Mesenchymal stem cell (in vitro differentiated cells and primary cell): ENCODE measurements at regions not wholly inside any gene's neighbourhood (a gene's known extent, or its start where the extent isn't known, plus 50 kb on each side); places are given as distances from the start of the nearest gene placed in this dataset.

Source experiments
- DNase-seq: peaks from one replicate; pipeline ENCODE4 v3.0.0-alpha.2; 2013
- H2AFZ ChIP-seq: one replicate; pipeline ENCODE4 v1.6.1; 2013; ENCODE audit warnings: low read depth, mild to moderate bottlenecking, control low read depth, inconsistent platforms, low read length, moderate library complexity
- H2AK5ac ChIP-seq: 2 replicates; pipeline ENCODE4 v1.6.1; 2013; ENCODE audit warnings: low read length, moderate library complexity, mild to moderate bottlenecking, inconsistent platforms; ENCODE audit not compliant: severe bottlenecking
- H2BK120ac ChIP-seq: one replicate; pipeline ENCODE4 v1.6.1; 2013; ENCODE audit warnings: low read depth, mild to moderate bottlenecking, inconsistent platforms, low read length, moderate library complexity
- H2BK12ac ChIP-seq, 2 experiments: one replicate each; pipeline ENCODE4 v1.6.1; 2013; ENCODE audit warnings: inconsistent platforms in 2 of 2, low read length in 2 of 2, mild to moderate bottlenecking in 2 of 2, moderate library complexity in 2 of 2, control low read depth in 1 of 2
- H2BK15ac ChIP-seq: one replicate; pipeline ENCODE4 v1.6.1; 2013; ENCODE audit warnings: mild to moderate bottlenecking, low read depth, inconsistent platforms; ENCODE audit not compliant: poor library complexity, severe bottlenecking
- H2BK5ac ChIP-seq: 2 replicates; pipeline ENCODE4 v1.6.1; 2013; ENCODE audit warnings: low read depth, mild to moderate bottlenecking, low read length, control low read depth, inconsistent platforms; ENCODE audit not compliant: poor library complexity, severe bottlenecking
- H3K14ac ChIP-seq, 2 experiments: one replicate each; pipeline ENCODE4 v1.6.1; 2013; ENCODE audit warnings: inconsistent platforms in 2 of 2, low read length in 2 of 2, control low read depth in 1 of 2, mild to moderate bottlenecking in 1 of 2, moderate library complexity in 1 of 2
- H3K18ac ChIP-seq, 2 experiments: one replicate each; pipeline ENCODE4 v1.6.1; 2013; ENCODE audit warnings: inconsistent platforms in 2 of 2, low read length in 2 of 2, control low read depth in 1 of 2, low read depth in 1 of 2, mild to moderate bottlenecking in 1 of 2
- H3K23ac ChIP-seq, 2 experiments: one replicate each; pipeline ENCODE4 v1.6.1; 2013; ENCODE audit warnings: inconsistent platforms in 2 of 2, low read length in 2 of 2, mild to moderate bottlenecking in 2 of 2, moderate library complexity in 2 of 2, control low read depth in 1 of 2
- H3K27ac ChIP-seq: 2 replicates; pipeline ENCODE4 v1.5.1; 2013; ENCODE audit warnings: mild to moderate bottlenecking, moderate library complexity, low read length, control low read depth, inconsistent platforms; ENCODE audit not compliant: poor library complexity, severe bottlenecking
- H3K27me3 ChIP-seq, 2 experiments: 2 replicates each; pipeline versions ENCODE4 v1.6.1 to v1.7.0; 2013; ENCODE audit warnings: low read length in 2 of 2, mild to moderate bottlenecking in 2 of 2, moderate library complexity in 2 of 2, control low read depth in 1 of 2, inconsistent platforms in 1 of 2; ENCODE audit not compliant: control insufficient read depth in 1 of 2, insufficient read depth in 1 of 2
- H3K36me3 ChIP-seq, 2 experiments: 2 replicates each; pipeline versions ENCODE4 v1.6.1 to v1.7.0; 2013; ENCODE audit warnings: low read length in 2 of 2, control low read depth in 1 of 2, inconsistent platforms in 1 of 2, low read depth in 1 of 2, mild to moderate bottlenecking in 1 of 2; ENCODE audit not compliant: insufficient read depth in 2 of 2, control insufficient read depth in 1 of 2
- H3K4ac ChIP-seq, 2 experiments: one replicate each; pipeline ENCODE4 v1.6.1; 2013; ENCODE audit warnings: inconsistent platforms in 2 of 2, low read length in 2 of 2, mild to moderate bottlenecking in 2 of 2, moderate library complexity in 2 of 2, control low read depth in 1 of 2, low read depth in 1 of 2
- H3K4me1 ChIP-seq: 2 replicates; pipeline ENCODE4 v1.6.1; 2013; ENCODE audit warnings: low read depth, low read length, control low read depth; ENCODE audit not compliant: control insufficient read depth, insufficient read depth
- H3K4me2 ChIP-seq: 2 replicates; pipeline ENCODE4 v1.6.1; 2013; ENCODE audit warnings: low read length, mild to moderate bottlenecking, inconsistent platforms; ENCODE audit not compliant: poor library complexity, severe bottlenecking
- H3K4me3 ChIP-seq, 2 experiments: 2 replicates each; pipeline versions ENCODE4 v1.5.1 to v1.7.0; 2013; ENCODE audit warnings: low read length in 2 of 2, mild to moderate bottlenecking in 2 of 2, control low read depth in 1 of 2, low read depth in 1 of 2; ENCODE audit not compliant: insufficient read depth in 1 of 2
- H3K79me1 ChIP-seq: replicated peaks from 2 replicates; pipeline ENCODE4 v1.6.1; 2013; ENCODE audit warnings: mild to moderate bottlenecking, control low read depth, low read length, inconsistent platforms; ENCODE audit not compliant: poor library complexity, severe bottlenecking
- H3K9ac ChIP-seq: 2 replicates; pipeline ENCODE4 v1.7.0; 2013; ENCODE audit warnings: mild to moderate bottlenecking, low read length, moderate library complexity
- H3K9me3 ChIP-seq: 2 replicates; pipeline ENCODE4 v1.7.0; 2013; ENCODE audit warnings: mild to moderate bottlenecking, low read length; ENCODE audit not compliant: control insufficient read depth
- H4K8ac ChIP-seq: one replicate; pipeline ENCODE4 v1.6.1; 2013; ENCODE audit warnings: inconsistent platforms, mild to moderate bottlenecking, low read length, moderate library complexity
- H4K91ac ChIP-seq: one replicate; pipeline ENCODE4 v1.6.1; 2013; ENCODE audit warnings: mild to moderate bottlenecking, low read length, inconsistent platforms
- WGBS: methylation state at CpG from one replicate; pipeline ENCODE4 v1.1.7; 2013; ENCODE audit warnings: mixed read lengths; 5-methylcytosine and 5-hydroxymethylcytosine counted together

GRCh38 chr22:48004936-48005335 is 1242.5 kb downstream of the TBC1D22A start:
- Histone ChIP-seq H3K27ac (no peak overlapping the region), H3K4me2 (no peak overlapping the region), H3K4ac (no peak overlapping the region), H3K27me3 (no peaks in the 10 kb centered on the region), H2BK120ac (no peak overlapping the region), H2BK12ac (no peak overlapping the region), H2BK5ac (no peak overlapping the region), H2AFZ (no peak overlapping the region), H2AK5ac (no peak overlapping the region), H3K18ac (no peak overlapping the region), H4K91ac (no peak overlapping the region), H3K4me3 (no peak overlapping the region), H3K9ac (no peak overlapping the region), H3K4me1 (no peaks in the 10 kb centered on the region), H3K36me3 (no peaks in the 10 kb centered on the region), H3K23ac (no peak overlapping the region), H3K14ac (no peak overlapping the region), H3K79me1 (no peaks in the 10 kb centered on the region), H4K8ac (no peak overlapping the region), H2BK15ac (no peak overlapping the region), H3K9me3 (no peaks in the 10 kb centered on the region)
- 85% methylated on average over 4 of the region's 4 CpGs for WGBS
- DNase-seq, result no peak

- H4K8ac ChIP-seq, result no peak overlapping the region
- H3K18ac ChIP-seq, result no peak overlapping the region
- no peak overlapping the region for H3K4me2 ChIP-seq
- H3K79me1 ChIP-seq, result no peaks in the 10 kb centered on the region
- H3K4ac ChIP-seq, result no peak overlapping the region
- H2BK120ac ChIP-seq, result no peak overlapping the region
- no peak overlapping the region for H3K4me3 ChIP-seq
- no peak overlapping the region for H3K23ac ChIP-seq
- no peaks in the 10 kb centered on the region for H3K9me3 ChIP-seq
- no peaks in the 10 kb centered on the region for H3K36me3 ChIP-seq
- 45% methylated on average over 6 of the region's 6 CpGs for WGBS
- H3K4me1 ChIP-seq, result no peaks in the 10 kb centered on the region
- H3K14ac ChIP-seq, result no peak overlapping the region
- no peak overlapping the region for H2BK15ac ChIP-seq
- H3K9ac ChIP-seq, result no peak overlapping the region
- no peak overlapping the region for H2BK12ac ChIP-seq
- no peak overlapping the region for H2AFZ ChIP-seq
- H3K27ac ChIP-seq, result no peak overlapping the region
- no peak overlapping the region for H2BK5ac ChIP-seq
- H2AK5ac ChIP-seq, result no peak overlapping the region
- no peak overlapping the region for H4K91ac ChIP-seq
- no peaks in the 10 kb centered on the region for H3K27me3 ChIP-seq
- DNase-seq, result no peak
These were observed 1241.6 kb downstream of the TBC1D22A start for GRCh38 chr22:48004038-48004437.

- Histone ChIP-seq H4K8ac (no peak overlapping the region), H3K9ac (no peak overlapping the region), H3K18ac (no peak overlapping the region), H2BK12ac (no peak overlapping the region), H2BK5ac (no peak overlapping the region), H2AFZ (no peak overlapping the region), H3K79me1 (no peaks in the 10 kb centered on the region), H2AK5ac (no peak overlapping the region), H3K23ac (no peak overlapping the region), H3K4me2 (no peak overlapping the region), H3K27ac (no peak overlapping the region), H3K36me3 (no peaks in the 10 kb centered on the region), H2BK120ac (no peak overlapping the region), H3K9me3 (no peaks in the 10 kb centered on the region), H2BK15ac (no peak overlapping the region), H3K27me3 (no peaks in the 10 kb centered on the region), H3K4me1 (no peaks in the 10 kb centered on the region), H3K14ac (no peak overlapping the region), H4K91ac (no peak overlapping the region), H3K4me3 (no peak overlapping the region), H3K4ac (no peak overlapping the region)
- 78% methylated on average over 11 of the region's 11 CpGs for WGBS
- no peak for DNase-seq
These were observed 1238.7 kb downstream of the TBC1D22A start for GRCh38 chr22:48001101-48001500.

GRCh38 chr22:47997612-47998011 is 1235.2 kb downstream of the TBC1D22A start:
- Histone ChIP-seq H2AFZ (no peak overlapping the region), H2BK5ac (no peak overlapping the region), H3K4me2 (no peak overlapping the region), H3K4me3 (no peak overlapping the region), H2AK5ac (no peak overlapping the region), H3K4me1 (no peaks in the 10 kb centered on the region), H2BK12ac (no peak overlapping the region), H3K79me1 (no peaks in the 10 kb centered on the region), H3K4ac (no peak overlapping the region), H2BK15ac (no peak overlapping the region), H4K8ac (no peak overlapping the region), H2BK120ac (no peak overlapping the region), H3K23ac (no peak overlapping the region), H3K18ac (no peak overlapping the region), H3K27ac (no peak overlapping the region), H3K9ac (no peak overlapping the region), H4K91ac (no peak overlapping the region), H3K36me3 (no peaks in the 10 kb centered on the region), H3K9me3 (no peaks in the 10 kb centered on the region), H3K14ac (no peak overlapping the region), H3K27me3 (no peaks in the 10 kb centered on the region)
- WGBS, result 70% methylated on average over 8 of the region's 8 CpGs
- DNase-seq, result no peak
